Gastrocnemius medialis (tissue), 4 donors: ENCODE measurements at regions not wholly inside any gene's neighbourhood (a gene's known extent, or its start where the extent isn't known, plus 50 kb on each side); places are given as distances from the start of the nearest gene placed in this dataset.
"Not testable (repeated sequence)": the region's sequence is repeated elsewhere in the genome, so short reads cannot be mapped to it uniquely, and the experiment has no call there.

Experiments used
- ATAC-seq, 2 donors: fragments of 150-250 bp; one replicate each; pipeline ENCODE4 v1.9.1; 2016
- DNase-seq, 2 donors: peaks; one replicate each; pipeline ENCODE4 v3.0.0-alpha.2; 2019
- H3K27ac ChIP-seq, 4 donors: fragments of 200-600 bp; sonication (generic); 1 replicate in 1 of 4; 2 replicates in 3 of 4; pipeline ENCODE4 v1.5.1; 2016 to 2018; ENCODE audit warnings: mild to moderate bottlenecking in 2 of 4, moderate library complexity in 1 of 4
- H3K27me3 ChIP-seq, 3 donors: fragments of 200-600 bp; sonication (generic) in 2 of 3; 1 replicate in 1 of 3; 2 replicates in 2 of 3; pipeline versions ENCODE4 v1.5.1 to v1.6.0; 2016 to 2019; ENCODE audit warnings: mild to moderate bottlenecking in 1 of 3, moderate library complexity in 1 of 3
- H3K36me3 ChIP-seq, 2 donors: fragments of 200-600 bp; sonication (generic) in 1 of 2; one replicate each; pipeline ENCODE4 v1.5.1; 2017 to 2018
- H3K4me1 ChIP-seq, 2 donors: fragments of 200-600 bp; sonication (generic) in 1 of 2; one replicate each; pipeline ENCODE4 v1.5.1; 2016 to 2017; ENCODE audit warnings: mild to moderate bottlenecking in 2 of 2
- H3K4me3 ChIP-seq, 4 donors: fragments of 200-600 bp; sonication (generic) in 3 of 4; 1 replicate in 1 of 4; 2 replicates in 3 of 4; pipeline ENCODE4 v1.5.1; 2016 to 2019; ENCODE audit warnings: mild to moderate bottlenecking in 2 of 4
- H3K9me3 ChIP-seq, 3 donors: fragments of 200-600 bp; sonication (generic) in 2 of 3; 1 replicate in 1 of 3; 2 replicates in 2 of 3; pipeline ENCODE4 v1.5.1; 2016 to 2019
- POLR2A ChIP-seq, 2 donors: fragments of 450-650 bp; IDR thresholded peaks; one replicate each; pipeline ENCODE4 v1.6.1; 2017; ENCODE audit warnings: antibody characterized with exemption in 2 of 2, mild to moderate bottlenecking in 2 of 2, moderate library complexity in 2 of 2
- in situ Hi-C, 4 donors: fragments of 200-750 bp; cut with MboI; loops; one replicate each; pipeline versions ENCODE4 v1.15.0 to v1.8.0; 2017; ENCODE audit warnings: low sequenced_read_pairs in 4 of 4
- intact Hi-C: fragments of 100-400 bp; cut with DNase I; formaldehyde crosslinking; loops from one replicate; pipeline ENCODE4 v1.15.1; 2023; ENCODE audit warnings: low total_unique reads
- TF ChIP-seq, protein P1 (sequence below), 5 experiments: fragments of 450-650 bp in 3 of 5; fragments of 200-600 bp in 2 of 5; sonication (generic) in 2 of 5; IDR thresholded peaks in 4 of 5; conservative IDR thresholded peaks in 1 of 5; 1 replicate in 4 of 5; 2 replicates in 1 of 5; pipeline ENCODE4 v1.5.1; 2016 to 2019; ENCODE audit warnings: antibody characterized with exemption in 5 of 5, mild to moderate bottlenecking in 3 of 5, moderate library complexity in 3 of 5

DNA sequence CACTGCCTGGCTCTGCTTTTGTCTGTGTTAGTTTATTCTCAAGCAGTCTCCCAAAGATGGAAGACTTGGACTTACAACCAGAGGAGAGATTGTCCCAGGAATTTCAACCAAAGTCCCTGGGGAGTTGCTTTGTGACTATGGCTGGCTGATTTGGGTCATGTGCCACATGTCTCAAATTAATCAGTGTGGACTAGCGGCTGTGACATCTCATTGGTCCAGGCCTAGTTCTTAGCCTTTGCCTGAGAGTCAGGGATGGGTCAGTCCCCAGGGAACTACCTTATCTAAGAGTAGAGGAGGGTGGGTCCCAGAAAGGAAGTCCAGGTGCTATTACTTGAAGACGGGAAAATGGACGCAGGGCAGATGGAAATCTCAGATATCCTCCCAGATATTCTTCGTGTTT, 217.1 kb downstream of the ACKR3 start:
- DNase-seq = no peak
- Histone ChIP-seq H3K36me3 (no peaks in the 10 kb centered on the region), H3K27ac (no peak overlapping the region), H3K9me3 (no peaks in the 10 kb centered on the region), H3K4me1 (no peaks in the 10 kb centered on the region), H3K27me3 (no peaks in the 10 kb centered on the region), H3K4me3 (no peak overlapping the region)
- in situ Hi-C loops (no loop called here), intact Hi-C loops (no loop called here)
- TF ChIP-seq POLR2A (IDR thresholded peaks at IDR 0.05) = no peak
- no peak for ATAC-seq

DNA sequence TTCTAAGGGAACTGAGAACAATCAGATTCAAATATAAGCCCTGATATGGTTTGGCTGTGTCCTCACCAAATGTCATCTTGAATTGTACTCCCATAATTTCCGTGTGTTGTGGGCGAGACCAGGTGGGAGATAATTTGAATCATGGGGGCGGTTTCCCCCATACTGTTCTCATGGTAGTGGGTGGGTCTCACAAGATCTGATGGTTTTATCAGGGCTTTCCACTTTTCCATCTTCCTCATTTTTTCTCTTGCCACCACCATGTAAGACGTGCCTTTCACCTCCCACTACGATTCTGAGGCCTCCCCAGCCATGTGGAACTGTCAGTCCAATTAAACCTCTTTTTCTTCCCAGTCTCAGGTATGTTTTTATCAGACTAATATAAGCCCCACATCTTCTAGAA, 217.8 kb downstream of the ACKR3 start:
- H3K4me3 ChIP-seq, H3K27me3 ChIP-seq, H3K36me3 ChIP-seq, ATAC-seq, H3K9me3 ChIP-seq, H3K4me1 ChIP-seq, intact Hi-C loops, in situ Hi-C loops, DNase-seq: not testable (repeated sequence)
- peak overlapping the region in 1 of 4 donors; percentile 12 for H3K27ac ChIP-seq

DNA sequence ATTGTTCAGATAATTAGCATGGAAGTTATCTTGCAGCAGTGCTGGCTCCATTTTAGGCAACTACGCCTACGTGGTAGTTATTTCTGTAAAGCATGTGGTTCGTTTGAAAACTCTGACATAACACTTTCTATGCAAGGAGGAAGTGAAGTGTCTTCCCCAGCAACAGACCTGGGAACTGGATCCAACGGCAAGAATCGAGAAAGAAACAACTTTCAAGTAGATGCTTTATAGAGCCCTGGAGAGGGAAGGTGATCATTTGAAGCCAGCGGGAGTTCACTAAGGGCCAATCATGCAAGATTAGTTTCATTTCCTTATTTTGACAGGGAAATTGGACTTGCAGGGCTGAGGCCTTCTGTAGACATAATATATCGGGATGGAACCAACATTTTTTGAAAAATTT, 218.3 kb downstream of the ACKR3 start:
- no peaks in the 10 kb centered on the region for H3K9me3 ChIP-seq
- H3K27me3 ChIP-seq = no peaks in the 10 kb centered on the region
- in situ Hi-C loops (no loop called here), intact Hi-C loops (no loop called here)
- no peak overlapping the region for H3K4me3 ChIP-seq
- TF ChIP-seq, protein P1, sequence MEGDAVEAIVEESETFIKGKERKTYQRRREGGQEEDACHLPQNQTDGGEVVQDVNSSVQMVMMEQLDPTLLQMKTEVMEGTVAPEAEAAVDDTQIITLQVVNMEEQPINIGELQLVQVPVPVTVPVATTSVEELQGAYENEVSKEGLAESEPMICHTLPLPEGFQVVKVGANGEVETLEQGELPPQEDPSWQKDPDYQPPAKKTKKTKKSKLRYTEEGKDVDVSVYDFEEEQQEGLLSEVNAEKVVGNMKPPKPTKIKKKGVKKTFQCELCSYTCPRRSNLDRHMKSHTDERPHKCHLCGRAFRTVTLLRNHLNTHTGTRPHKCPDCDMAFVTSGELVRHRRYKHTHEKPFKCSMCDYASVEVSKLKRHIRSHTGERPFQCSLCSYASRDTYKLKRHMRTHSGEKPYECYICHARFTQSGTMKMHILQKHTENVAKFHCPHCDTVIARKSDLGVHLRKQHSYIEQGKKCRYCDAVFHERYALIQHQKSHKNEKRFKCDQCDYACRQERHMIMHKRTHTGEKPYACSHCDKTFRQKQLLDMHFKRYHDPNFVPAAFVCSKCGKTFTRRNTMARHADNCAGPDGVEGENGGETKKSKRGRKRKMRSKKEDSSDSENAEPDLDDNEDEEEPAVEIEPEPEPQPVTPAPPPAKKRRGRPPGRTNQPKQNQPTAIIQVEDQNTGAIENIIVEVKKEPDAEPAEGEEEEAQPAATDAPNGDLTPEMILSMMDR (IDR thresholded peaks at IDR 0.05 in 4 of 5, conservative IDR thresholded peaks at IDR 0.05 in 1 of 5) = no peak
- no peak for TF ChIP-seq POLR2A (IDR thresholded peaks at IDR 0.05)
- H3K27ac ChIP-seq = peak overlapping the region in 1 of 4 donors; percentile 12
- ATAC-seq = peak; percentile 33
- H3K36me3 ChIP-seq = no peaks in the 10 kb centered on the region
- H3K4me1 ChIP-seq = no peaks in the 10 kb centered on the region
- DNase-seq = no peak

DNA sequence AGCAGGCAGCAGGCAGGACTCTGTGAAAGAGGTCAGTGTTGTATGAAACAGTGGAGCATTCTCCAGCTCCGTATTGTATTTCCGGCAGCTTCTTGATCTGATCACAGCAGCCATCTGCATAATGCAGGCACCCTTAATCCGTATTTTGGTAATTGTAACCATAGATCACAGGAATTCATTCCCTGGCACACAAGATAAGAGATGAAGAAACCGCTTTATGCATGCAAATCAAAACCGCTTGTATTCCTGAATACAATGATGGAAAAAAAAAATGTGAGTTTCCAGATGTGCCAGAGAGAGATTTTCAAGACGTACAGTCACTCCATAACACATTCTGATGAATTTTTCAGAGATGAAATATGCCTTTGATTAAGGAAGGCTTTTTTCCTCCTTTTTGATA, 221.3 kb downstream of the ACKR3 start:
- ATAC-seq = no peak
- no peak for TF ChIP-seq POLR2A (IDR thresholded peaks at IDR 0.05)
- TF ChIP-seq, protein P1 (IDR thresholded peaks at IDR 0.05 in 4 of 5, conservative IDR thresholded peaks at IDR 0.05 in 1 of 5) = no peak

DNA sequence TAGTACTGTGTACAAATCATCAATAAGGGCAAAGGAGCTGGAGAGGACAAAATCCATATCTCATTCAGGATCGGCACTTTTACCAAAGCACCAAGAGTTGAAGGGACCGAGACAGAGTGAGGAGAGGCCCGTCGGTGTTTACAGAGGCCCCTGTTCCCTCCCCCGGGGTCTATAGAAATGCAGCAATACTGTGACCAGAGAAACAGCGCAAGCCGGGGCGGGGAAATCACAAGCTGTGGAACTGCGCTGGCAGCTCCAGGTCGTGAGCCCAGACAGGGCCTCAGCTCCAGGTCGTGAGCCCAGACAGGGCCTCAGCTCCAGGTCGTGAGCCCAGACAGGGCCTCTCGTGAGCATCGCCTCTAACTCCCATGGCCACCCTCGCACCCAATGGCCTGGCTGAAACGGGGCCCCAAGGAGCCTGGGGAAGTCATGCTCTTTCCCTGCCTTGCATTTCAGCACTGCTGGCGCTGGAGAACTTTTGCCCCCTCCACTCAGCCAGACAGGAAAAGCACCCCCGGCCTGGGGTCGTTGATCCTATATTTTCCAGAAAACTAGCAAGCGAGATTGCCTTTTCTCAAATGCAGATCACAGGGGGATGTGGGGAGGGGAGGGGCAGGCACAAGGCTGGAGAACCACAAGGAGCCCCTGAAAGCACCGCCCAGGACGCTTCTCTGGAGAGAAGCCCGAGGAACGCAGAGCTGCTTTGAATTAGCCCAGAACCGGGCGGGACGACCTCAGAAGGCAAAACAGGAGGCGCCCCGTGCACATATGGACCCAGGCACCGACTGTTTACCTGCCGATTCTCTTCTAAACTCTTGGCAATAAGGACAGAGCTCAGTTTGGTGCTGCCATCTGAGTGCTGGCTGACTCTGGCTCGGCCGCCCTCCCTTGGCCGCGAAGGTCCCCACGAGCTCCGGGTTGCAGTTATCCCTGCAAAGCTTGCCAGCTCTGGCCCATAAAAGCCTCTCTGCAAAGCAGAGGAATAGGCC, 223.7 kb downstream of the ACKR3 start:
- Histone ChIP-seq H3K4me1 (no peaks in the 10 kb centered on the region), H3K36me3 (no peaks in the 10 kb centered on the region), H3K27ac (no peak overlapping the region), H3K4me3 (no peak overlapping the region), H3K9me3 (no peaks in the 10 kb centered on the region), H3K27me3 (no peaks in the 10 kb centered on the region)
- TF ChIP-seq, protein P1 (IDR thresholded peaks at IDR 0.05 in 4 of 5, conservative IDR thresholded peaks at IDR 0.05 in 1 of 5) = no peak
- TF ChIP-seq POLR2A (IDR thresholded peaks at IDR 0.05) = no peak
- in situ Hi-C loops = no loop called here
- ATAC-seq (no peak), DNase-seq (no peak)
- intact Hi-C loops = no loop called here

More for the DNA sequence above, 221.3 kb downstream of the ACKR3 start:
- no peaks in the 10 kb centered on the region for H3K36me3 ChIP-seq
- intact Hi-C loops = no loop called here
- DNase-seq = no peak
- no peak overlapping the region for H3K4me3 ChIP-seq
- no peaks in the 10 kb centered on the region for H3K27me3 ChIP-seq
- no peaks in the 10 kb centered on the region for H3K9me3 ChIP-seq
- H3K4me1 ChIP-seq = no peaks in the 10 kb centered on the region
- in situ Hi-C loops = no loop called here
- no peak overlapping the region for H3K27ac ChIP-seq
